ENCODE measurements at regions not wholly inside any gene's neighbourhood (a gene's known extent, or its start where the extent isn't known, plus 50 kb on each side); places are given as distances from the start of the nearest gene placed in this dataset.

GRCh38 chr11:15821451-15821850 is 534.9 kb downstream of the SOX6 start:
- no peak for TF ChIP-seq CTCF (IDR thresholded peaks at IDR 0.05)
- no peak for TF ChIP-seq POLR2A (IDR thresholded peaks at IDR 0.05)
